Neural cell (in vitro differentiated cells): ENCODE measurements at regions not wholly inside any gene's neighbourhood (a gene's known extent, or its start where the extent isn't known, plus 50 kb on each side); places are given as distances from the start of the nearest gene placed in this dataset.

ENCODE experiments used
- RAD21 ChIP-seq: fragments of 450-650 bp; conservative IDR thresholded peaks from 2 replicates; pipeline ENCODE4 v1.6.1; 2014; ENCODE audit warnings: antibody characterized with exemption, mild to moderate bottlenecking, moderate library complexity
- TF ChIP-seq, protein P1 (sequence below): fragments of 450-650 bp; IDR thresholded peaks from 2 replicates; pipeline ENCODE4 v1.5.1; 2014; ENCODE audit warnings: antibody characterized with exemption, mild to moderate bottlenecking, moderate library complexity; ENCODE audit not compliant: poor library complexity, severe bottlenecking

DNA sequence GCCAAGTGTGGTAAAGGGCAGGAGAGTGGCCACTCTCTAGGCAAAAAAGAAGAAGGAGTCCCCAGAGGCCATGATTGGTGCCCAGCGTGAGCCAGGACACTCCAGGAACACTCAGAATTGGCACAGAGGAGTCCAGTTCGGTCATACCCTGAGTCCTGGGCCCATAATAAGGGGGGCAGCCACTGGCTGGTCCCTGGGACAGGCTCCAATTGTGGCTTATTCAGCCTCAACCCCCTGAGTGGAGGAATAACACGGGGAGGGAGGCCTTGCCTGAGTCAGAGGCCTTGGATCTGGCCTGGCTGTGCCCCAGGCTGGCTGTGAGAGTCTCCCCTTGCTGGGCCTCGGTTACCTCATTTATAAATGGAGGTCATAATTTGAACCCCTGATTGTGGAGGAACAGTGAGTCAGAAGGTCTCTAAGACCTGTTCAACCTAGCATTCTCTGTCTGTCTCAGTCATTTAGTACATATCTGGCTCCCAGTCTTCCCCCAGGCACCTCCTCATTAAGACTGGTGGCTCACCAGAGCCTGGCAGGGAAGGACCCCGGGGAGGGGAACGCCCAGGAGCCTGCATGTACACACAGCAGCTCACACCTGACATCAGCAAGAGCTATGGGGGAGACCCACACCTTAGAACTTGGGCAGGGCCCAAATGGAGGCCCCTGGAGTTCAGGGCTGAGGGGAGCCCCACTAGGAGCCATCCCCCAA is 95.9 kb upstream of the ATP2B2 start:
- TF ChIP-seq, protein P1, sequence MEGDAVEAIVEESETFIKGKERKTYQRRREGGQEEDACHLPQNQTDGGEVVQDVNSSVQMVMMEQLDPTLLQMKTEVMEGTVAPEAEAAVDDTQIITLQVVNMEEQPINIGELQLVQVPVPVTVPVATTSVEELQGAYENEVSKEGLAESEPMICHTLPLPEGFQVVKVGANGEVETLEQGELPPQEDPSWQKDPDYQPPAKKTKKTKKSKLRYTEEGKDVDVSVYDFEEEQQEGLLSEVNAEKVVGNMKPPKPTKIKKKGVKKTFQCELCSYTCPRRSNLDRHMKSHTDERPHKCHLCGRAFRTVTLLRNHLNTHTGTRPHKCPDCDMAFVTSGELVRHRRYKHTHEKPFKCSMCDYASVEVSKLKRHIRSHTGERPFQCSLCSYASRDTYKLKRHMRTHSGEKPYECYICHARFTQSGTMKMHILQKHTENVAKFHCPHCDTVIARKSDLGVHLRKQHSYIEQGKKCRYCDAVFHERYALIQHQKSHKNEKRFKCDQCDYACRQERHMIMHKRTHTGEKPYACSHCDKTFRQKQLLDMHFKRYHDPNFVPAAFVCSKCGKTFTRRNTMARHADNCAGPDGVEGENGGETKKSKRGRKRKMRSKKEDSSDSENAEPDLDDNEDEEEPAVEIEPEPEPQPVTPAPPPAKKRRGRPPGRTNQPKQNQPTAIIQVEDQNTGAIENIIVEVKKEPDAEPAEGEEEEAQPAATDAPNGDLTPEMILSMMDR, result no peak
- no peak for TF ChIP-seq RAD21
